Astrocyte (in vitro differentiated cells and primary cell): ENCODE measurements at regions not wholly inside any gene's neighbourhood (a gene's known extent, or its start where the extent isn't known, plus 50 kb on each side); places are given as distances from the start of the nearest gene placed in this dataset.

Experiments used
- DNase-seq: peaks from one replicate; pipeline ENCODE4 v3.0.0-alpha.2; 2010; ENCODE audit warnings: low read depth
- FAIRE-seq: peaks from 2 replicates; lab custom pipeline; 2011; peaks lifted over from hg19 to GRCh38; lab: Jason Lieb, UNC
- H2AFZ ChIP-seq: 2 replicates; pipeline ENCODE4 v1.6.0; 2012; ENCODE audit warnings: low read depth, low read length, inconsistent platforms
- H3K27ac ChIP-seq: 2 replicates; pipeline ENCODE4 v1.5.1; 2011; ENCODE audit warnings: low read depth, low read length, inconsistent platforms
- H3K27me3 ChIP-seq: 2 replicates; pipeline ENCODE4 v1.6.0; 2011; ENCODE audit warnings: low read length, inconsistent platforms; ENCODE audit not compliant: insufficient read depth
- H3K36me3 ChIP-seq: 2 replicates; pipeline ENCODE4 v1.5.1; 2011; ENCODE audit warnings: low read length, inconsistent platforms; ENCODE audit not compliant: insufficient read depth
- H3K4me1 ChIP-seq: 2 replicates; pipeline ENCODE4 v1.5.1; 2011; ENCODE audit warnings: low read length, inconsistent platforms; ENCODE audit not compliant: insufficient read depth
- H3K4me2 ChIP-seq: 2 replicates; pipeline ENCODE4 v1.6.0; 2012; ENCODE audit warnings: low read length, inconsistent platforms
- H3K4me3 ChIP-seq: 2 replicates; pipeline ENCODE4 v1.5.1; 2011; ENCODE audit warnings: low read depth, mild to moderate bottlenecking, low read length, inconsistent platforms; ENCODE audit not compliant: insufficient read depth
- H3K79me2 ChIP-seq: 2 replicates; pipeline ENCODE4 v1.6.0; 2012; ENCODE audit warnings: mild to moderate bottlenecking, low read length, inconsistent platforms; ENCODE audit not compliant: insufficient read depth
- H3K9ac ChIP-seq: 2 replicates; pipeline ENCODE4 v1.6.0; 2012; ENCODE audit warnings: mild to moderate bottlenecking, low read length, inconsistent platforms
- H3K9me3 ChIP-seq: 2 replicates; pipeline ENCODE4 v1.5.1; 2012; ENCODE audit warnings: low read depth, mild to moderate bottlenecking, low read length, inconsistent platforms; ENCODE audit not compliant: insufficient read depth
- H4K20me1 ChIP-seq: 2 replicates; pipeline ENCODE4 v1.6.0; 2012; ENCODE audit warnings: low read length, inconsistent platforms; ENCODE audit not compliant: insufficient read depth
- H3K27ac Mint-ChIP-seq: one replicate; pipeline ENCODE4 v1.8.0; 2021; ENCODE audit warnings: mild to moderate bottlenecking, mixed read lengths; ENCODE audit not compliant: unreplicated experiment
- H3K27me3 Mint-ChIP-seq: one replicate; pipeline ENCODE4 v1.8.0; 2021; ENCODE audit warnings: low read depth, mixed read lengths; ENCODE audit not compliant: unreplicated experiment
- H3K36me3 Mint-ChIP-seq: one replicate; pipeline ENCODE4 v1.8.0; 2021; ENCODE audit warnings: low read depth, mixed read lengths; ENCODE audit not compliant: unreplicated experiment
- H3K4me1 Mint-ChIP-seq: one replicate; pipeline ENCODE4 v1.8.0; 2021; ENCODE audit warnings: low read depth, mixed read lengths; ENCODE audit not compliant: unreplicated experiment
- H3K4me3 Mint-ChIP-seq: one replicate; pipeline ENCODE4 v1.8.0; 2021; ENCODE audit warnings: mild to moderate bottlenecking, moderate library complexity, mixed read lengths; ENCODE audit not compliant: unreplicated experiment
- H3K9me3 Mint-ChIP-seq: one replicate; pipeline ENCODE4 v1.8.0; 2021; ENCODE audit warnings: mild to moderate bottlenecking, mixed read lengths; ENCODE audit not compliant: unreplicated experiment
- EZH2 ChIP-seq: IDR thresholded peaks from 2 replicates; pipeline ENCODE4 v1.6.1; 2012; ENCODE audit warnings: mild to moderate bottlenecking, low read length, inconsistent platforms; ENCODE audit not compliant: insufficient read depth
- TF ChIP-seq, protein P1 (sequence below): IDR thresholded peaks from 2 replicates; pipeline ENCODE4 v1.5.1; 2011; ENCODE audit warnings: low read depth, mild to moderate bottlenecking, inconsistent platforms, low read length, moderate library complexity; ENCODE audit not compliant: insufficient read depth

DNA sequence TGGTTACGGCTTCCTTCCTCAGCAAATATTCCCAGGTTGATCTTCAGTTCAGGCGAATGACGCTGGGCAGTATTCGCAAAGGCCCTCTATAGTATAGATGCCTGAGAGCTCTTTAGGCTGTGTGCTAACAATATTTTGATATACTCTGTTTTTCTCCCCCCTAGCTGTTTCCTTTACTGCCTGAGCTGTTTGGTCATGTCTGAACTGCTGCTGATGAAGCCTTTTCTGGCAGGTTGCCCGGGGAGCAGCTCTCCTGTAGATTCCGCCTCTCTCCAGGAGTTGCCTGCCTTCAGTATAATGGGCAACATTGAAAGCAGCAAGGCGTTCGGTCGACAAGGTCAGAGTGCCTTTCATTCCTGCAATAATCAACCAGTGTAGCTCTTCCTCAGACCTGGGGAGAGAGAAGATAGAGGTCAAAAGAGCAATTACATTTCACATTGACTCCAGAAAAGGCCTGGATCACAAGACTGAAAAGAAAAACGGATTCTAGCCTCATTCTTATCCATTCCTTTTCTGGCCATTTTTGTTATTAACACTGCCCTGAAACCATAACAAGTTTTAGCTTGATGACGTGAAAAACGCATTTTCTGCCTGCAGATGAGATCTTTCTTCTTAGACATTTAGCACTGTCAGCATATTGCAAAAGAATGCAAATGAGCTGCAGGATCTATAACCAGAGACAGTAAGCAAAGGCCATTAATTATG, 60.1 kb upstream of the ZNF608 start:
- H2AFZ ChIP-seq, result peak overlapping the region; percentile 58
- no peaks in the 10 kb centered on the region for H3K9me3 Mint-ChIP-seq
- no peaks in the 10 kb centered on the region for H3K27me3 ChIP-seq
- no peaks in the 10 kb centered on the region for H3K36me3 ChIP-seq
- FAIRE-seq (no peak), DNase-seq (peak; percentile 76)
- peak overlapping the region; percentile 6 for H3K4me3 ChIP-seq
- no peaks in the 10 kb centered on the region for H3K9me3 ChIP-seq
- peaks cover 13% of the 10 kb centered on the region for H3K4me1 Mint-ChIP-seq
- no peaks in the 10 kb centered on the region for H3K79me2 ChIP-seq
- H3K27ac ChIP-seq, result peak overlapping the region; percentile 40
- H3K4me3 Mint-ChIP-seq, result no peak overlapping the region
- TF ChIP-seq, protein P1, sequence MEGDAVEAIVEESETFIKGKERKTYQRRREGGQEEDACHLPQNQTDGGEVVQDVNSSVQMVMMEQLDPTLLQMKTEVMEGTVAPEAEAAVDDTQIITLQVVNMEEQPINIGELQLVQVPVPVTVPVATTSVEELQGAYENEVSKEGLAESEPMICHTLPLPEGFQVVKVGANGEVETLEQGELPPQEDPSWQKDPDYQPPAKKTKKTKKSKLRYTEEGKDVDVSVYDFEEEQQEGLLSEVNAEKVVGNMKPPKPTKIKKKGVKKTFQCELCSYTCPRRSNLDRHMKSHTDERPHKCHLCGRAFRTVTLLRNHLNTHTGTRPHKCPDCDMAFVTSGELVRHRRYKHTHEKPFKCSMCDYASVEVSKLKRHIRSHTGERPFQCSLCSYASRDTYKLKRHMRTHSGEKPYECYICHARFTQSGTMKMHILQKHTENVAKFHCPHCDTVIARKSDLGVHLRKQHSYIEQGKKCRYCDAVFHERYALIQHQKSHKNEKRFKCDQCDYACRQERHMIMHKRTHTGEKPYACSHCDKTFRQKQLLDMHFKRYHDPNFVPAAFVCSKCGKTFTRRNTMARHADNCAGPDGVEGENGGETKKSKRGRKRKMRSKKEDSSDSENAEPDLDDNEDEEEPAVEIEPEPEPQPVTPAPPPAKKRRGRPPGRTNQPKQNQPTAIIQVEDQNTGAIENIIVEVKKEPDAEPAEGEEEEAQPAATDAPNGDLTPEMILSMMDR, result no peak
- TF ChIP-seq EZH2, result no peak
- no peaks in the 10 kb centered on the region for H3K27me3 Mint-ChIP-seq
- H3K4me2 ChIP-seq, result peak overlapping the region; percentile 71
- peaks cover 10% of the 10 kb centered on the region for H3K4me1 ChIP-seq
- H3K27ac Mint-ChIP-seq, result no peak overlapping the region
- H3K36me3 Mint-ChIP-seq, result no peaks in the 10 kb centered on the region
- no peaks in the 10 kb centered on the region for H4K20me1 ChIP-seq
- H3K9ac ChIP-seq, result peak overlapping the region; percentile 29

DNA sequence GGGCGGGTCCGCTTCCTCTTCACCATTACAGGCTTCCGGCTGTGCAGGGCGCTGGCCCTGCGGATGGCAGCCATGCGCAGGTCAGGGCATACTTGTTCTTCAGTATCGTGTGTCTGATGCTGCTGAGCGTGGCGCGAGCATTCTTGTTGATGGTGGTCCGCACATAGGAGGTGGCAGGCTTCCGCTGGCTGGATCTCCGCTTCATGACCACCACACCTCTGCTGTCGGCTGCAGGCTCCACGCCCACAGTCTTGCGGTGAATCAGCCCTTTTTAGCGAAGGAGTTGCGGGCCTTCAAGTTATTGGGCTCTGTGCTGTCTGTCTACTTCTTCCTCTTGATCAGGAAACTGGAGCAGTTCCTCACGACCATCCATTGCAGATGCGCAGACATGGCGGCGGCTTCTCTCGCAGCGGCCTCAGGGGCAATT, 62.4 kb upstream of the ZNF608 start:
- no peak for TF ChIP-seq EZH2
- TF ChIP-seq, protein P1, result no peak
- H3K27ac Mint-ChIP-seq, result no peak overlapping the region
- H3K4me3 Mint-ChIP-seq, result no peak overlapping the region
- Histone ChIP-seq H3K9me3 (no peaks in the 10 kb centered on the region), H3K27me3 (no peaks in the 10 kb centered on the region), H3K4me2 (no peak overlapping the region), H3K4me1 (peaks cover 10% of the 10 kb centered on the region), H3K9ac (no peak overlapping the region), H3K27ac (no peak overlapping the region), H3K79me2 (no peaks in the 10 kb centered on the region), H4K20me1 (no peaks in the 10 kb centered on the region), H3K36me3 (no peaks in the 10 kb centered on the region), H3K4me3 (no peak overlapping the region), H2AFZ (no peak overlapping the region)
- FAIRE-seq, result no peak
- no peaks in the 10 kb centered on the region for H3K27me3 Mint-ChIP-seq
- H3K36me3 Mint-ChIP-seq, result no peaks in the 10 kb centered on the region
- no peaks in the 10 kb centered on the region for H3K9me3 Mint-ChIP-seq
- peaks cover 12% of the 10 kb centered on the region for H3K4me1 Mint-ChIP-seq
- no peak for DNase-seq

DNA sequence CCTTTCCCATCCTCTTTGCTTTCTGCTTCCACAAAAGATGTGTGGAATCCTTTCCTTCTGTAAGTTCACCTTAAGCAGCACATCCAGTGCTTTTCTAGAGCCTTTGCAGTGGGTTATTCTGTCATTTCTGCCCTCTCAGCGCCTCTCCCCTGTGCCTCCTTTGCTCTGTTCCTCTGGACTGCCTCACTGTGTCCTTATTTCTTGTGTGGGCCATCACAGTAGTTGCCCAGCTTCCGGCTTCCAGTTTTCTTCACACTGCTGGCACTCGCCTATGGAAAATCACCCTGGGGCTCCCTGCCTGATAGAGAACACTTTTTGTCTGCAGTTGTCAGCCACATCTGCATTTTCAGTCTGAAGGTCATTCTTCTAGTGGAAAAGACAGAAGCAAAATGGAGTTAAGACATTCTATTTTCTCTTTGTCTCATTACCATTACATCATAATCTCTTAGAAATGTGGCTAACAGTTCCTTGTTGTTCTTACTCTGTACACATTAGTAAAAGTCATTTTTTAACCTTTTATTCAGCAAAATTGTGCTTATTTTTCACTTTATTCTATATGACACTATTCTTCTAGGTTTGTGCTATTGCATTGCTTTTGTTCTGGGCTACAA, 64.1 kb upstream of the ZNF608 start:
- peaks cover 12% of the 10 kb centered on the region for H3K4me1 Mint-ChIP-seq
- peak overlapping the region; percentile 56 for H3K27ac Mint-ChIP-seq
- Histone ChIP-seq H3K27ac (no peak overlapping the region), H2AFZ (no peak overlapping the region), H3K27me3 (no peaks in the 10 kb centered on the region), H3K79me2 (no peaks in the 10 kb centered on the region), H3K9me3 (no peaks in the 10 kb centered on the region), H3K9ac (no peak overlapping the region), H3K4me1 (peaks cover 10% of the 10 kb centered on the region), H3K4me3 (no peak overlapping the region), H3K4me2 (no peak overlapping the region), H4K20me1 (no peaks in the 10 kb centered on the region), H3K36me3 (no peaks in the 10 kb centered on the region)
- no peak overlapping the region for H3K4me3 Mint-ChIP-seq
- TF ChIP-seq EZH2, result no peak
- TF ChIP-seq, protein P1, result no peak
- FAIRE-seq (no peak), DNase-seq (no peak)
- H3K27me3 Mint-ChIP-seq, result no peaks in the 10 kb centered on the region
- H3K36me3 Mint-ChIP-seq, result no peaks in the 10 kb centered on the region
- H3K9me3 Mint-ChIP-seq, result no peaks in the 10 kb centered on the region
